NCI-H2107 treated with DMSO at 0.1 percent for 48 hours (cell line): ENCODE measurements at regions not wholly inside any gene's neighbourhood (a gene's known extent, or its start where the extent isn't known, plus 50 kb on each side); places are given as distances from the start of the nearest gene placed in this dataset.
"Not testable (repeated sequence)": the region's sequence is repeated elsewhere in the genome, so short reads cannot be mapped to it uniquely, and the experiment has no call there.

Source experiments
- DNase-seq: peaks from one replicate; lab custom pipeline; 2025; ENCODE audit not compliant: unreplicated experiment; lab: John Stamatoyannopoulos, UW

- no peak for DNase-seq
Observed at GRCh38 chr7:156590212-156590611, 50.4 kb upstream of the RNF32 start.

GRCh38 chr7:156589808-156590207, 50.8 kb upstream of the RNF32 start:
- no peak for DNase-seq

- DNase-seq = no peak
Observed at GRCh38 chr7:156585926-156586325, 54.6 kb upstream of the RNF32 start.

- DNase-seq = no peak
Observed at GRCh38 chr7:156585025-156585648, 55.4 kb upstream of the RNF32 start.

- DNase-seq = no peak
Observed at GRCh38 chr7:156582591-156583123, 57.9 kb upstream of the RNF32 start.

GRCh38 chr7:156580036-156580435, 60.5 kb upstream of the RNF32 start:
- no peak for DNase-seq

- DNase-seq = no peak
Observed at GRCh38 chr7:156579566-156579965, 61.0 kb upstream of the RNF32 start.

- DNase-seq = no peak
Observed at GRCh38 chr7:156578978-156579430, 61.6 kb upstream of the RNF32 start.

- no peak for DNase-seq
Observed at GRCh38 chr7:156578578-156578940, 62.0 kb upstream of the RNF32 start.

- DNase-seq = no peak
Observed at GRCh38 chr7:156577645-156578577, 62.7 kb upstream of the RNF32 start.

GRCh38 chr7:156576216-156577058, 64.1 kb upstream of the RNF32 start:
- DNase-seq = no peak

GRCh38 chr7:156568258-156568657, 72.3 kb upstream of the RNF32 start:
- no peak for DNase-seq

- no peak for DNase-seq
Observed at GRCh38 chr7:156566812-156567549, 73.6 kb upstream of the RNF32 start.

- DNase-seq = not testable (repeated sequence)
Observed at GRCh38 chr7:156565002-156565401, 75.6 kb upstream of the RNF32 start.

GRCh38 chr7:156560696-156561095, 79.9 kb upstream of the RNF32 start:
- no peak for DNase-seq

- no peak for DNase-seq
Observed at GRCh38 chr7:156560075-156560474, 80.5 kb upstream of the RNF32 start.

- no peak for DNase-seq
Observed at GRCh38 chr7:156559001-156559400, 81.6 kb upstream of the RNF32 start.

GRCh38 chr7:156558198-156558597, 82.4 kb upstream of the RNF32 start:
- DNase-seq = no peak

GRCh38 chr7:156556083-156556482, 84.5 kb upstream of the RNF32 start:
- DNase-seq = no peak

- no peak for DNase-seq
Observed at GRCh38 chr7:156554488-156554887, 86.1 kb upstream of the RNF32 start.
